Fibroblast of pulmonary artery (primary cell): ENCODE measurements at regions not wholly inside any gene's neighbourhood (a gene's known extent, or its start where the extent isn't known, plus 50 kb on each side); places are given as distances from the start of the nearest gene placed in this dataset.

ENCODE experiments used
- DNase-seq: peaks from one replicate; pipeline ENCODE4 v3.0.0-alpha.2; 2010; ENCODE audit warnings: low read depth
- H3K4me3 ChIP-seq: replicated peaks from 2 replicates; pipeline ENCODE4 v1.5.1; 2011; ENCODE audit warnings: low read depth, mild to moderate bottlenecking, control low read depth, low read length, moderate library complexity
- CTCF ChIP-seq: IDR thresholded peaks from 2 replicates; pipeline ENCODE4 v1.5.1; 2011; ENCODE audit warnings: mild to moderate bottlenecking, control low read depth, low read length, inconsistent platforms; ENCODE audit errors: missing control alignments

GRCh38 chr14:86997271-86997670 lies 995.7 kb downstream of the GALC start:
- H3K4me3 ChIP-seq: no peak overlapping the region
- TF ChIP-seq CTCF: no peak
- DNase-seq: no peak

GRCh38 chr14:86990396-86990795 lies 1002.6 kb downstream of the GALC start:
- TF ChIP-seq CTCF: no peak
- DNase-seq: no peak
- no peak overlapping the region for H3K4me3 ChIP-seq

- H3K4me3 ChIP-seq: no peak overlapping the region
- TF ChIP-seq CTCF: no peak
- DNase-seq: no peak
Observed at GRCh38 chr14:86989285-86989684, 1003.7 kb downstream of the GALC start.

GRCh38 chr14:86987966-86988365 lies 1005.0 kb downstream of the GALC start:
- no peak overlapping the region for H3K4me3 ChIP-seq
- TF ChIP-seq CTCF: no peak
- DNase-seq: no peak

GRCh38 chr14:86973177-86973576 lies 1019.8 kb downstream of the GALC start:
- no peak for TF ChIP-seq CTCF
- DNase-seq: no peak
- no peak overlapping the region for H3K4me3 ChIP-seq

GRCh38 chr14:86971292-86971691 lies 1021.7 kb downstream of the GALC start:
- no peak for DNase-seq
- TF ChIP-seq CTCF: no peak
- no peak overlapping the region for H3K4me3 ChIP-seq

GRCh38 chr14:86961106-86961716 lies 1031.8 kb downstream of the GALC start:
- H3K4me3 ChIP-seq: no peak overlapping the region
- peak; percentile 46 for TF ChIP-seq CTCF
- peak; percentile 2 for DNase-seq
